Endothelial cell (in vitro differentiated cells): ENCODE measurements at regions not wholly inside any gene's neighbourhood (a gene's known extent, or its start where the extent isn't known, plus 50 kb on each side); places are given as distances from the start of the nearest gene placed in this dataset.

ENCODE experiments used
- DNase-seq: peaks from one replicate; pipeline ENCODE4 v3.0.0; 2021; ENCODE audit warnings: low spot score
- H3K27ac Mint-ChIP-seq: one replicate; pipeline ENCODE4 v1.8.0; 2021; ENCODE audit warnings: mixed read lengths, inconsistent platforms; ENCODE audit not compliant: unreplicated experiment
- H3K27me3 Mint-ChIP-seq: one replicate; pipeline ENCODE4 v1.8.0; 2021; ENCODE audit warnings: mild to moderate bottlenecking, moderate library complexity, mixed read lengths, inconsistent platforms; ENCODE audit not compliant: unreplicated experiment
- H3K36me3 Mint-ChIP-seq: one replicate; pipeline ENCODE4 v1.8.0; 2021; ENCODE audit warnings: mild to moderate bottlenecking, low read depth, mixed read lengths, inconsistent platforms; ENCODE audit not compliant: unreplicated experiment
- H3K4me1 Mint-ChIP-seq: one replicate; pipeline ENCODE4 v1.8.0; 2021; ENCODE audit warnings: mild to moderate bottlenecking, mixed read lengths, inconsistent platforms; ENCODE audit not compliant: unreplicated experiment
- H3K4me3 Mint-ChIP-seq: one replicate; pipeline ENCODE4 v1.8.0; 2021; ENCODE audit warnings: mild to moderate bottlenecking, mixed read lengths, inconsistent platforms; ENCODE audit not compliant: unreplicated experiment
- H3K9me3 Mint-ChIP-seq: one replicate; pipeline ENCODE4 v1.8.0; 2021; ENCODE audit warnings: mixed read lengths, inconsistent platforms; ENCODE audit not compliant: unreplicated experiment
- CTCF ChIP-seq: fragments of 200-600 bp; sonication (generic); IDR thresholded peaks from one replicate; pipeline ENCODE4 v1.5.0; 2021; ENCODE audit warnings: antibody characterized with exemption; ENCODE audit not compliant: unreplicated experiment

GRCh38 chr16:50994995-50995394 lies 156.1 kb downstream of the SALL1 start:
- no peaks in the 10 kb centered on the region for H3K4me1 Mint-ChIP-seq
- no peak overlapping the region for H3K4me3 Mint-ChIP-seq
- no peaks in the 10 kb centered on the region for H3K36me3 Mint-ChIP-seq
- TF ChIP-seq CTCF = no peak
- no peaks in the 10 kb centered on the region for H3K27me3 Mint-ChIP-seq
- no peak for DNase-seq
- no peaks in the 10 kb centered on the region for H3K9me3 Mint-ChIP-seq
- no peak overlapping the region for H3K27ac Mint-ChIP-seq

GRCh38 chr16:50992350-50993032 lies 158.6 kb downstream of the SALL1 start:
- no peak for TF ChIP-seq CTCF
- Mint-ChIP-seq H3K4me1 (peaks cover 5% of the 10 kb centered on the region), H3K36me3 (no peaks in the 10 kb centered on the region), H3K27ac (no peak overlapping the region), H3K27me3 (no peaks in the 10 kb centered on the region), H3K4me3 (no peak overlapping the region), H3K9me3 (no peaks in the 10 kb centered on the region)
- DNase-seq = no peak

GRCh38 chr16:50991436-50991835 lies 159.6 kb downstream of the SALL1 start:
- no peak for DNase-seq
- H3K27ac Mint-ChIP-seq = no peak overlapping the region
- TF ChIP-seq CTCF = no peak

GRCh38 chr16:50991006-50991405 lies 160.1 kb downstream of the SALL1 start:
- H3K27me3 Mint-ChIP-seq = no peaks in the 10 kb centered on the region
- no peak for TF ChIP-seq CTCF

More at GRCh38 chr16:50991436-50991835, 159.6 kb downstream of the SALL1 start:
- Mint-ChIP-seq H3K9me3 (no peaks in the 10 kb centered on the region), H3K4me3 (no peak overlapping the region), H3K4me1 (peaks cover 5% of the 10 kb centered on the region), H3K36me3 (no peaks in the 10 kb centered on the region), H3K27me3 (no peaks in the 10 kb centered on the region)

GRCh38 chr16:50989047-50989446 lies 162.0 kb downstream of the SALL1 start:
- DNase-seq = no peak
- Mint-ChIP-seq H3K4me1 (peaks cover 5% of the 10 kb centered on the region), H3K27ac (no peak overlapping the region), H3K4me3 (no peak overlapping the region), H3K9me3 (no peaks in the 10 kb centered on the region), H3K36me3 (no peaks in the 10 kb centered on the region), H3K27me3 (no peaks in the 10 kb centered on the region)
- no peak for TF ChIP-seq CTCF

More at GRCh38 chr16:50991006-50991405, 160.1 kb downstream of the SALL1 start:
- no peak for DNase-seq
- Mint-ChIP-seq H3K36me3 (no peaks in the 10 kb centered on the region), H3K9me3 (no peaks in the 10 kb centered on the region), H3K27ac (no peak overlapping the region), H3K4me3 (no peak overlapping the region), H3K4me1 (peaks cover 5% of the 10 kb centered on the region)
